Activated CD8-positive, alpha-beta T cell treated with anti-CD3 and anti-CD28 coated beads for 36 hours (primary cell): ENCODE measurements at regions not wholly inside any gene's neighbourhood (a gene's known extent, or its start where the extent isn't known, plus 50 kb on each side); places are given as distances from the start of the nearest gene placed in this dataset.

ENCODE experiments used
- ATAC-seq: fragments of 200-7000 bp; cut with Tn5 transposase; one replicate; pipeline ENCODE4 v1.10.0; 2021; ENCODE audit warnings: mild to moderate bottlenecking, moderate library complexity
- CTCF ChIA-PET: fragments of 350-600 bp; sonication (Branson Sonifier 250); formaldehyde crosslinking; loops from one replicate; lab custom pipeline; 2021; ENCODE audit warnings: antibody characterized with exemption; lab: Charles Lee
- POLR2A ChIA-PET: fragments of 350-600 bp; sonication (Branson Sonifier 250); formaldehyde crosslinking; loops from one replicate; lab custom pipeline; 2021; ENCODE audit warnings: antibody characterized with exemption; lab: Charles Lee
- DNase-seq: peaks from one replicate; pipeline ENCODE4 v3.0.0-alpha.2; 2020
- H3K27ac Mint-ChIP-seq: one replicate; pipeline ENCODE4 v1.8.0; 2021; ENCODE audit warnings: mild to moderate bottlenecking, mixed read lengths
- H3K27me3 Mint-ChIP-seq: one replicate; pipeline ENCODE4 v1.8.0; 2021; ENCODE audit warnings: mixed read lengths
- H3K36me3 Mint-ChIP-seq: one replicate; pipeline ENCODE4 v1.8.0; 2021; ENCODE audit warnings: low read depth, mixed read lengths
- H3K4me1 Mint-ChIP-seq: one replicate; pipeline ENCODE4 v1.8.0; 2021; ENCODE audit warnings: low read depth, mixed read lengths
- H3K4me3 Mint-ChIP-seq: one replicate; pipeline ENCODE4 v1.8.0; 2021; ENCODE audit warnings: mild to moderate bottlenecking, moderate library complexity, mixed read lengths
- H3K9me3 Mint-ChIP-seq: one replicate; pipeline ENCODE4 v1.8.0; 2021; ENCODE audit warnings: mixed read lengths
- intact Hi-C: fragments of 100-400 bp; cut with micrococcal nuclease; formaldehyde crosslinking; loops from one replicate; pipeline ENCODE4 v1.10.0; 2022
- TF ChIP-seq, protein P1 (sequence below): fragments of 200-600 bp; IDR thresholded peaks from one replicate; pipeline ENCODE4 v1.8.0; 2022; ENCODE audit warnings: antibody characterized with exemption, mild to moderate bottlenecking

DNA sequence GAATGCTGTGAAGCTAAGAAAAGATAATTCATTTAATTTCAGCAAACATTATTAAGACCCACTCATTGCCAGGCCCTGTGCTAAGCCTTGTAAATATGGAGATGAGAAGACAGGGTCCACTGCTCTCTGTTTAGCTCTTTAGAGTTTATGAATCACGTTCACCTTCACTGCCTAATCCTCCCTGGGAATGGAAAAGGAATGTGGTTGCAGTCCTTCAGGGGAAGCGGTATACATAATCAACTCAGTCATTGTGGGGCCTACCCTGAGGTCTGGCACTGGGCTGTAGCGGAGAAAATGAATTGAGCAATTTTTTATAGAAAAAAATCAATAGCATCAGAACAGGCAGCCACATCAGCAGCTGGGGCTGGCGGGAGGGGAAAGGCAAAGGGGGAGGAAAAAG, 412.1 kb upstream of the NFIA start:
- ChIA-PET CTCF (no interaction called here), POLR2A (no interaction called here)
- ATAC-seq = no peak
- intact Hi-C loops = no loop called here
- H3K36me3 Mint-ChIP-seq = no peaks in the 10 kb centered on the region
- TF ChIP-seq, protein P1, sequence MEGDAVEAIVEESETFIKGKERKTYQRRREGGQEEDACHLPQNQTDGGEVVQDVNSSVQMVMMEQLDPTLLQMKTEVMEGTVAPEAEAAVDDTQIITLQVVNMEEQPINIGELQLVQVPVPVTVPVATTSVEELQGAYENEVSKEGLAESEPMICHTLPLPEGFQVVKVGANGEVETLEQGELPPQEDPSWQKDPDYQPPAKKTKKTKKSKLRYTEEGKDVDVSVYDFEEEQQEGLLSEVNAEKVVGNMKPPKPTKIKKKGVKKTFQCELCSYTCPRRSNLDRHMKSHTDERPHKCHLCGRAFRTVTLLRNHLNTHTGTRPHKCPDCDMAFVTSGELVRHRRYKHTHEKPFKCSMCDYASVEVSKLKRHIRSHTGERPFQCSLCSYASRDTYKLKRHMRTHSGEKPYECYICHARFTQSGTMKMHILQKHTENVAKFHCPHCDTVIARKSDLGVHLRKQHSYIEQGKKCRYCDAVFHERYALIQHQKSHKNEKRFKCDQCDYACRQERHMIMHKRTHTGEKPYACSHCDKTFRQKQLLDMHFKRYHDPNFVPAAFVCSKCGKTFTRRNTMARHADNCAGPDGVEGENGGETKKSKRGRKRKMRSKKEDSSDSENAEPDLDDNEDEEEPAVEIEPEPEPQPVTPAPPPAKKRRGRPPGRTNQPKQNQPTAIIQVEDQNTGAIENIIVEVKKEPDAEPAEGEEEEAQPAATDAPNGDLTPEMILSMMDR = no peak
- no peaks in the 10 kb centered on the region for H3K27me3 Mint-ChIP-seq
- H3K9me3 Mint-ChIP-seq = no peaks in the 10 kb centered on the region
- no peaks in the 10 kb centered on the region for H3K4me1 Mint-ChIP-seq
- H3K27ac Mint-ChIP-seq = no peak overlapping the region
- DNase-seq = no peak
- H3K4me3 Mint-ChIP-seq = no peak overlapping the region

DNA sequence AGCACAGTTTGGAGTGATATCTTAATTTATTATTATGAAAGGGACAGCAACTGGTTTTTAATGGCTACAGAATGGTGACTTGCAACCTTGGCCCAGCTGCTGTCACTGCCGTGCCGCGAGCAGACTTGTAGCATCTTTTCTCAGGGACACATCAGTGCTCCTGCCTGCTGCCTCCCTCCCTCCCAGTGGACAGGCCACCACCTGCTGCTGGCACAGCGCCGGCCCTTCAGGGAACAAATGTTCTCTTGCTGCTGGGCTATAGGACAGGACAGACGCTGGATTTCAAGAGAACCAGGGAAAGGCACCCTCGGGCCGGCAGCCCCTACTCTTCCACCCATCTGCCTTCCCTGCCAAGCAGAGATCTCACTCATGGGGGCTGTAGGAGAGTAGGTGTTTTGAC, 413.8 kb upstream of the NFIA start:
- H3K4me3 Mint-ChIP-seq = no peak overlapping the region
- no peak overlapping the region for H3K27ac Mint-ChIP-seq
- ChIA-PET CTCF (no interaction called here), POLR2A (no interaction called here)
- intact Hi-C loops = no loop called here
- DNase-seq (no peak), ATAC-seq (no peak)
- TF ChIP-seq, protein P1 = no peak
- H3K9me3 Mint-ChIP-seq = no peaks in the 10 kb centered on the region
- H3K36me3 Mint-ChIP-seq = no peaks in the 10 kb centered on the region
- H3K27me3 Mint-ChIP-seq = no peaks in the 10 kb centered on the region
- no peaks in the 10 kb centered on the region for H3K4me1 Mint-ChIP-seq

DNA sequence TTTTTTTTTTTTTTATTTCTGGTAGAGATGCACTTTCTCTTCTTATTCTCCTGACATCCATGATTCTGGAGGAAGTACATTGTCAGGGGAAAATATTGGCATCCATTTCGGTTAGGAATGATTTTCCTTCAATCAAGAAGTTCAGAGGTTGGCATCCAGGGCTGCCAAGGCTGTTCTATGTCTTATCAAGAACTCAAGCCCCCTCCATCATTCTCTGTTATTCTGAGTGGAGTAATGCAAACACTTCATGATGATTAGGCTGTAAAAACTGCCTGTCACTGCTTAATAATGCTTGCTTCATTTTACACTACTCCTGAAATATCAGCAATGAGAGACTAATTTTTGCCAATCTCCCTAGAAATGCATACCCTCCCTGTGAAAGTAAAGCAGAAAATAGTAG, 417.1 kb upstream of the NFIA start:
- Mint-ChIP-seq H3K4me1 (no peaks in the 10 kb centered on the region), H3K27me3 (no peaks in the 10 kb centered on the region), H3K4me3 (no peak overlapping the region), H3K9me3 (no peaks in the 10 kb centered on the region), H3K27ac (no peak overlapping the region), H3K36me3 (no peaks in the 10 kb centered on the region)
- CTCF ChIA-PET = no interaction called here
- POLR2A ChIA-PET = no interaction called here
- TF ChIP-seq, protein P1 = no peak
- no peak for ATAC-seq
- DNase-seq = no peak
- intact Hi-C loops = no loop called here

GRCh38 chr1:60664086-60664625, 418.2 kb upstream of the NFIA start:
- ChIA-PET CTCF (no interaction called here), POLR2A (no interaction called here)
- H3K9me3 Mint-ChIP-seq = no peaks in the 10 kb centered on the region
- no peaks in the 10 kb centered on the region for H3K4me1 Mint-ChIP-seq
- H3K4me3 Mint-ChIP-seq = no peak overlapping the region
- intact Hi-C loops = no loop called here
- H3K27me3 Mint-ChIP-seq = no peaks in the 10 kb centered on the region
- no peak for ATAC-seq
- no peaks in the 10 kb centered on the region for H3K36me3 Mint-ChIP-seq
- H3K27ac Mint-ChIP-seq = no peak overlapping the region
- no peak for DNase-seq
- TF ChIP-seq, protein P1 = no peak

- CTCF ChIA-PET = no interaction called here
- Mint-ChIP-seq H3K36me3 (no peaks in the 10 kb centered on the region), H3K27me3 (no peaks in the 10 kb centered on the region), H3K4me3 (no peak overlapping the region), H3K27ac (no peak overlapping the region), H3K4me1 (no peaks in the 10 kb centered on the region), H3K9me3 (no peaks in the 10 kb centered on the region)
- TF ChIP-seq, protein P1 = no peak
- DNase-seq (no peak), ATAC-seq (no peak)
- intact Hi-C loops = no loop called here
- POLR2A ChIA-PET = no interaction called here
Measured at GRCh38 chr1:60662486-60663044, 419.8 kb upstream of the NFIA start.
